HG03575 (cell line): ENCODE measurements at regions not wholly inside any gene's neighbourhood (a gene's known extent, or its start where the extent isn't known, plus 50 kb on each side); places are given as distances from the start of the nearest gene placed in this dataset.

Source experiments
- ATAC-seq: cut with Tn5 transposase; IDR thresholded peaks from one replicate; pipeline ENCODE4 v1.9.1; 2021; ENCODE audit not compliant: unreplicated experiment, insufficient number of reproducible peaks, low FRiP score; ENCODE audit errors: extremely low read depth

DNA sequence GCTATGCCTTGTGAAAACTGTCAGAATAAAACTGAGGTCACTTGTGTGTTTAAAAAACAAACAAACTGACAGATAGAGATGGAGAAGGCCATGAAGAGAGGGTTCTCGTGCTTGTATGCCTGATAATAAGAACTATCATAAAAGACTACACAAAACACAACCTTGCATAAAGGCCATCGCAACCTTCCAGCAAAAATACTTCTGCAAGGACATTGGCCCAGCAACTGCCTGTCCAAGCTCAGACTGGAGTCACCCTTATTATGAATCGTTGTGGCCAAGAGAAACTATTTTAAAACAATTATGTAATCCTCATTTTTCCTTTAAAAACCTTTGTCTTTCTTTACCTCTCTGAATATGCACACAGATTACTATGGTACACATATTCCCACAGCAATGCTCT lies 93.0 kb upstream of the SMLR1 start:
- no peak for ATAC-seq

DNA sequence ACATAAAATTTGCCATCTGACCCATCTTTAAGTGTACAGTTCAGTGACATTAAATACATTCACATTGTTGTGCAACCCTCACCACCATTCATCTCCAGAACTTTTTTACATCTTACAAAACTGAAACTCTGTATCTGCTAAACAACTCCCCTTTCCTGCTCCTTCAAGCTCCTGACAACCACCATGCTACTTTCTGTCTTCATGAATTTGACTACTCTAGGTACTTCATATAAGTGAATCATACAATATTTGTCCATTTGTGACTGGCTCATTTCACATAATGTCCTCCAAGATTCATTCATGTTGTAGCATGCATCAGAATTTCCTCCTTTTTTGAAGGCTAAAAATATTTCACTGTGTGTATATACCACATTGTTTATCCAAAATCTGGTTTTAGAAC lies 86.9 kb upstream of the SMLR1 start:
- ATAC-seq: no peak

GRCh38 chr6:130742131-130742681 lies 85.0 kb upstream of the SMLR1 start:
- ATAC-seq: no peak

- no peak for ATAC-seq
Observed at GRCh38 chr6:130743175-130743574, 84.0 kb upstream of the SMLR1 start.

GRCh38 chr6:130744576-130745366 lies 82.4 kb upstream of the SMLR1 start:
- ATAC-seq: no peak

- no peak for ATAC-seq
Observed at GRCh38 chr6:130748041-130748440, 79.2 kb upstream of the SMLR1 start.

DNA sequence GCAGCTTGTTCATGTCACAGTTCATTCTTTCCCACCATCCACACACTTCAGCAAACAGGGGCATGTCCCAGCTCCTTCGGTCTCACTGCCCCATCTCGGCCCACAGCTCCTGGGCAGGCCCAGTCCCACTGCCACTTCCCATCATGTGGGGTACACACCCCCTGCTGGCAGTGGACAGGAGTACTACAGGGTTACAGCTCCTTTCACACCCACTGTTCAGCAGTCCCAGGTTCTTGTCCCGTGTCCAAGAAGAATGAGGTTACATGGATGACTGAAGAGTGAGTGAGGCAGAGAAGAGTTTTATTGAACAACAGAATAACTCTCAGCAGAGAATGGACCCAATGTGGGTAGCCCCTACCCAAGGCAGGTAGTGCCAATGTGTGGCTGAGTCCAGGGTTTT lies 77.8 kb upstream of the SMLR1 start:
- no peak for ATAC-seq

- no peak for ATAC-seq
Observed at GRCh38 chr6:130752267-130752666, 74.9 kb upstream of the SMLR1 start.

GRCh38 chr6:130754786-130755367 lies 72.3 kb upstream of the SMLR1 start:
- ATAC-seq: no peak

- no peak for ATAC-seq
Observed at GRCh38 chr6:130755368-130756034, 71.7 kb upstream of the SMLR1 start.

DNA sequence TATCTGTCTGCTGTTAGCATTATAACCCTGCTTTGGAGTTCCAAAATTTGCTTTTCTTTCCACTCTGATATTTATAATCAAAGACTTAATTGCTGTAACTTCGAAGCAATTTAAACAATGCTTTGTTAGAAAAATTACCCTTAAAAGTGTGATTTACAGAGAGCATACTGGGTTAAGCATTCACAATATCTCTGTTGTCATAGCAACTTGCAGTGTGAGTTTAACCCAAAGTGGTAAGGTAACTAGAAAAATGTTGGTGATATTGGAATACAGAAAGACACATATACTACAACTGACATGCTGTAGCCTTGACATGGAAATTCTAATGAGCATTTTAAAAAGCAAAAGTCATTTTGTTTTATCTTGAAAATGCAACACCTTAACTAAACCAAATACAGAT lies 70.4 kb upstream of the SMLR1 start:
- no peak for ATAC-seq

GRCh38 chr6:130758813-130759212 lies 68.4 kb upstream of the SMLR1 start:
- no peak for ATAC-seq

- ATAC-seq: no peak
Observed at GRCh38 chr6:130760006-130760405, 67.2 kb upstream of the SMLR1 start.

DNA sequence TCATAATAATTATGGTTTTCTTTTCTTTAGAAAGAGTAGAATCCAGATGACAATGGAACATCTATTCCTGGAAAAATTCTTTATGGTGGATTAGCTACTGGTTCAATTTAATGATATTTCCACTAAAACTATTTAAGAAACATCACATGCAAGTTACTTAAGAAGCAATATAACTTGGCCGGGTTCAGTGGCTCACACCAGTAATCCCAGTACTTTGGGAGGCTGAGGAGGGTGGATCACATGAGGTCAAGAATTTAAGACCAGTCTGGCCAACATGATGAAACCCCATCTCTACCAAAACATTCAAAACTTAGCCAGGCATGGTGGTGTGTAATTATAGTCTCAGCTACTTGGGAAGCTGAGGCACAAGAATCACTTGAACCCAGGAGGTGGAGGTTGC lies 65.9 kb upstream of the SMLR1 start:
- ATAC-seq: no peak

- no peak for ATAC-seq
Observed at GRCh38 chr6:130765181-130765727, 62.0 kb upstream of the SMLR1 start.

DNA sequence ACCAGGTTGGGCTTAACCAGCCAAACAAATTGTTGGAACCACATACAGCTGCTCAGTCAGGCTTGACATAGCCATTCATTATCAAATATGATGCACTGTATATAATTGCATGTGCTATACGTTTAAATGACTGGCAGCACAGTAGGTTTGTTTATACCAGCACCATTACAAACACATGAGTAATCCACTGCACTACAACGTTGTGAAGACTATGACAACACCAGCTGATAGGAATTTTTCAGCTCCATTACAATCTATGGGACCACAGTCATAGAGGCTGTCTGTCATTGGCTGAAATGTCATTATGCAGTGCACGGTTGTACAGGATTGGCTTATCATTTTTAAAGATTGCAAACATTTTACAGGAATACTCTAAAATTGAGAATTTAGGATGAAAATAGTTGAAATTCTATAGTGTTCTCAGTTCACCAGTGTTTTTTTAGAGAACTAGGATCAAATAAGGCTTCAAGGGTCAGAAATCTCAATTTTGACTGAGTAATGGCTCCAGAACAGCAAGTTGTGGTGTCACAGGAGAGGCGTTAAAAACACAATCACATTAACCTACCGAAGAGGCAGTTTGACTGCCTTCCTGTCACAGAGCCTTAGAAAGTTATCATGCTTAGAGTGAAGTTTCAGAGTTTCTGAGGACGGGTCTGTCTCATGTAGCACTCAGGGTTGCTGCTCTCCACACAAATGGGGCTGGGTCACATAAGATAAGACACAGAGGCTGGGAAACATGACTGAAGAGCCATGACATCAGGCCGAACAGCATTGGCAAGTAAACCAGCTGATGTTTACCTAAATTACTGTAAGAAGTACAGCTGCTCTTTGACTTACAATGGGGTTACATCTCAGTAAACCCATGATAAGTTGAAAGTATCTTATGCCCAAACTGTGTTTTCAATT lies 60.7 kb upstream of the SMLR1 start:
- no peak for ATAC-seq

DNA sequence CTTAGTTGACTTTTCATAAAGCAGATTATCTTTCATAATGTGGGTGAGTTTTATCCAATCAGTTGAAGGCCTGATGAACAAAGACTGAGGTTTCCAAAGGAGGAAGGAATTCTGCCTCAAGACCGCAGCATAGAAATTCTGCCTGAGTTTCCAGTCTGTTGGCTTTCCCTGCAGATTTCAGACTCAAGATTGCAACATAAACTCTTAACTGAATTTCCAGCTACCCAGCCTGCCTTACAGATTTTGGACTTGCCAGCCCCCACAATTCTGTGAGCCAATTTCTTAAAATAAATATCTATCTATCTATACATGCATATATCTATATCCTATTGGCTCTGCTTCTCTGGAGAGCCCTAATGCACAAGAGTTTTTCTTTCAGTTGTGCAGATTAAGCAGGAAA lies 57.3 kb upstream of the SMLR1 start:
- ATAC-seq: no peak

DNA sequence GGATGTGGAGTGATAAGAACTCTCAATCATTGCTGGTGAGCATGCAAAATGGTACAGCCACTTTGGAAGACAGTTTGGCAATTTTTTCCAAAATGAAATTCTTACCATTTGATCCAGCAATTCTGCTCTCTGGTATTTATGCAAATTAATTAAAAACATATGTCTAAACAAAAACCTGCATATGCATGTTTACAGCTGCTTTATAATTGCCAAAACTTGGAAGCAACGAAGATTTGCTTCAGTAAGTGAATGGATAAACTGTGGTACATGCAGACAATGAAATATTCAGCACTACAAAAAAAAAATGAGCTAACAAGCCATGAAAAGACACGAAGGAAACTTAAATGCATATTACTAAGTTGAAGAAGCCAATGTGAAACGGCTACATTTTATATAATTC lies 55.5 kb upstream of the SMLR1 start:
- ATAC-seq: no peak

DNA sequence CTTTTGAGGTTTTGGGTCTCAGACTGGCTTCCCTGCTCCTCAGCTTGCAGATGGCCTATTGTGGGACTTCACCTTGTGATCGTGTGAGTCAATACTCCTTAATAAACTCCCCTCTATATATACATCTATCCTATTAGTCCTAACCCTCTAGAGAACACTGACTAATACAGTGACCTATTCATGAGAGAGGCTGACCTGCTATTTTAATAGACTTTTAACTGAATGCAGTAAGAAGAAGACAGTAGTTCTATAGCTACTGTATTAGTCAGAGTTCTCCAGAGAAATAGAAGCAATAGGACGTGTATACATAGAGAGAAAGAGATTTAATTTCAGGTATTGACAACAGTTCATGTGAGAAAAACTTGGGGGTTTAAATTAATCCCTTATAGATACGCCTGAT lies 53.3 kb upstream of the SMLR1 start:
- no peak for ATAC-seq
